NCI-H146 treated with DMSO at 0.1 percent for 48 hours (cell line): ENCODE measurements at regions not wholly inside any gene's neighbourhood (a gene's known extent, or its start where the extent isn't known, plus 50 kb on each side); places are given as distances from the start of the nearest gene placed in this dataset.

Source experiments
- DNase-seq: peaks from one replicate; lab custom pipeline; 2025; ENCODE audit not compliant: unreplicated experiment; lab: John Stamatoyannopoulos, UW

DNA sequence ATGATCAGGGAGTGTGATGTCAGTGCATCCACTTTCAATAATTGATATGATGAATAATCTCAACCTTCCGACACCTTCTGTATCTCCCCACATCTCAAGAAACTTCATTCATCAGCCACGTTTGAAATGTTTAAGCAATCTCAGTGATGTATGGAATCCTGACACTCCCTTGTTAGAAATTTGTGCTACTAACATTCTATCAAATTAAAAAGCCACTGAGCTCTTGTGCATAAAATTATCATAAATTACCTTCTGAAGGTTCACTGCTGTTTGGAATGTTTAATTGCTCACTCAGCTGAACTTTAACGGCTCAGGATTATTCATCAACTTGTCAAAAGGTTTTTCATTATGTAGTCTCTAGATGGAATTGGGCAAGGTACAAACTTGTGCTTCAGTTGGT, 108.4 kb upstream of the DPH6 start:
- no peak for DNase-seq

DNA sequence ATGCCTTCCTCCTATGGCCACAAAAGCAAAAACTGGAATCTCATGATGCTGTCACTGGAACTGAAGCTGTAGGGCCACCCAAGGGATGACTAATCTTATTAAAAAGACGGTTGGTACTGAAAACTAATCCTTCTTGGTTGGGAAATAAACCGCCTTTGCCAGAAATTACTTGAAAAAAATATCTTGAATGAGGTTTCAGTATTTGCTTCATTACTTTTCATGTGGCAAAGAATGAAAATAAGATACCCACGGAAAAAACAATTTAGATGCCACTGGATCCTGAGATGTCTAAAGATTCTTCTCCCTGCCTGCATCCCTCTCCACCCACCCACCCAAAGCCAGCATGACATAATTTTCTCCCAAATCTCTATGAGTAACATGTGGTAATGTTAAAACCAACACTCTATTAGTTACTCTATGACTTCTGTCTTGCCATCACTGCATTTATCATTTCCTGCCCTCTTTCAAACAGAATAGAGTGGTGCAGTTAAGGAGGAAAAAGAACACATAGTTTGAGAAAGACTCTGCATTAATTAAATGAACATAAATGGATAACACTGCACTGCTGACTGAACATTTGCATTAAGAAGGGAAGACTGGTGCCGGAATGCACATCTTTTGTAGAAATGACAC, 111.8 kb upstream of the DPH6 start:
- DNase-seq: no peak

DNA sequence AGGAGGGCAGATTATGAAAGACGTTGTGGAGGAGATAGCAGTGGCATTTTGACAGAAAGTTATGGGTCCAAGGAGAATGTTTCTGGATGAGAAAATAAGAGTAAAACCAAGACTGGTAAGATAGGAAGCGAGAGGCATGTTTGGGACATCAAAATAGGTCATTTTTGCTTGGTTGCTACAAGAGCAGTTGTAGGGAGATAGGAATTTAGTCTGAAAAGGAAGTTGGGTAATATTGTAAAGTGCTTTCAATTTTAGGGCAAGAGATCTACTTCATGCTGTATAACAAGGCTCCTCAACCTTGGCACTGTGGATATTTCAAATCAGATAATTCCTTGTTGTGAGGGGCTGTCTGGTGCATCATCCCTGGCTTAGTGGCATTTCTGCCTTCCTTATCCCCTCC, 118.0 kb upstream of the DPH6 start:
- no peak for DNase-seq

DNA sequence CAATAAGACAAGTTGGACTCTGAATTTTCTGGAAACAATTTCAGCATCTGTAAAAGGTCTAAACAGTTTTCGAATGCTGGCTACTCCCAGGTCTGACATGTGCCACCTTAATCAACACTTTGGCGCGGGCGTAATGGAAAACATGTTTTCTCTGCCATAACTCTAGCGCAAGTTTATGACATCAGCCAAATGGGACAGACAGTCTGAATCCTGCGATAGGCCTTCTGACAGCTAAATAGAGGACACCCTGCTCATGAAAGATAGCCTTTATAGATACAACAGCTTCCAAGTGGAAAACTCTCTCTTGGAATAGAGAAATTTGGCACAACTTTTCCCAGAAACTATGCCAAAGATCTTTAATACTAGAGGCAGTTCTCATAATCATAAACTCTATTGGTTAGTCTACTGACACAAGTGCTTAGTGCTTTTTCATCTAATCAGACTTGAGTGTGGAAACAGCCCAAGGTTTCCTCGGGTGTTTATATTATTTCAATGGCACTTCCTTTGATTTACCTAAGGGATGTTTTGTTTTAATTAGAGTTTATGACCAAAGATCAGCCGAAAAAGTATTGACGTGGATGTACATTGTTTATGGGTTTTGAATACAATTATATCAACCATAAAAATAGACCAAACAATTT, 120.1 kb upstream of the DPH6 start:
- no peak for DNase-seq

DNA sequence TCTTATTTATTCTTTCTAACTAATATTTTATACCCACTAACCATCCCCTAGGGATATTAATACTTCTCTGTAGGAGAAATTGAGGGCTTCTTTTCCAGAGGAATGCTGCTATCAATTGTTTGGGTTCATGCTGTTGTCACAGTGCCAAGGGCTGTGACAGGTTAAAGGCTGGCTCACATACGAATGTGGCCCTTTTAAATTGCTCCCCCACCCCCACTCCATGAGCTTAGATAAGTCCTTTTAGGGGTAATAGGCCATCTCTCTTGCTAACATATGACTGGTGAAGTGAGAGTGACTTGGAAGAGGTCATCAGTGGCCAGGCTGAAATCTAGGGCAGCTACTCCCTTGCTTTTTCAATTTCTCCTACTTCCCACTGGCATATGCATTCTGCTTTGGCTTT, 121.9 kb upstream of the DPH6 start:
- DNase-seq: no peak

DNA sequence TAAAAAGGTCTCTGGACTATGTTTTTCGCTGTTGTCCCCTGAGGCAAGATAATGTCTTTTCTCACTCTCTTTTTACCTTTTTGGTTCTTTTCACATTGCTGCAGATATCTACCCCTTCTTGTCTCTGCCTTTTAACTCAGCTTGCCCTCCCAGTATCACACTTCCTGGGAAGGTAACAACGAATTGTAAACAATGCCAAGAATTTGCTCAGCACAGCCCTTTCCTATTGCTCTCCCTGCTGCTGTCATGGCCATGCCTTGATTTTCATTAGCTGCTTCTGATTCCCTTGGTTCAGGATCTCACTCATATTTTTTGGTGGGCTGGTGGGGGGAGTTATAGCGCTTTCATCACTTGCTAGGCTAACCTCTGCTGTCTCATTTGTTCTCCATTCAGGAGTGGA, 123.1 kb upstream of the DPH6 start:
- DNase-seq: no peak

DNA sequence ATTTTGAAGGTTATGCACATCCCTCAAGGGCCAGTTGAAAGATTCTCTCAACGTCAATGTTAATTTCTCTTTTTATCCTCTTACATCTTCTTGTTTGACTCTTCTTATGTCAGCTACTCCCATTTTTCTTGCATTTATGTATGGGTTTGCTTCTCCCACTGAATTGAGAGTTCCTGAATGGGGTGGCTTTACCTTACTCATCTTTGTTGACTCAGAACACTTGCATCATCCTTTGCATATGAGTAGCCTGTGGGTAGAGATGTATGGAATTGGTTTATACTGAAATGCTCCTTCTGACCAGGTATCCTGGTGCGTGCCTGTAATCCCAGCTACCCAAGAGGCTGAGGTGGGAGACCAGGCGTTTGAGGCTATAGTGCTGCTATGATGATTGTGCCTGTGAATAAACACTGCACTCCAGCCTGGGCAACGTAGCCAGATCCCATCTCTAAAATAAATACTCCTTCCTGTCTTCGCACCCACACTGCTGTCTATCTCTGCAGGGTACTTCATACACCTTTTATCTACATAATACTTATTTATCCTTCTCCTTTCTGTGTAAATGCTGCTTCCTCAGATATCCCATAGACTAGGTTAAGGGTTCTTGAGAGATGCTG, 123.6 kb upstream of the DPH6 start:
- DNase-seq: no peak

DNA sequence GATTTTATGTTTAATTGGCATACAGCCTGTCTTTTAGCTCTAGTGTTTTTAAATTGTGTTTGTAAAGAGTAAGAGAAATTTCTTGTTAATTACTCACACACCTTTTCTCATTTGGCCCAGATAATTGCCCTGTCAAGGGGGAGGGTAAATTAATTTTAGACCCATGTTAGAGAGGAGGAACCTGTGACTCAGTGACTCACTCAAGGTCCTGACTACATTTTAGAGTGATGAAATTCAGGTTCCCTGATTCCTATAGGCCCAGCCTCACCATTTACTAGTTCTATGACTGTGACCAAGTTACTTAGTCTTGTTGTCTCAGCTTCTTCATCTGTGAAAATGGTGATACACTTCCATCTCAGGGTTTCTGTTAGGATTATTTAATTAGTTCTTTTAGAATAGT, 125.2 kb upstream of the DPH6 start:
- no peak for DNase-seq

DNA sequence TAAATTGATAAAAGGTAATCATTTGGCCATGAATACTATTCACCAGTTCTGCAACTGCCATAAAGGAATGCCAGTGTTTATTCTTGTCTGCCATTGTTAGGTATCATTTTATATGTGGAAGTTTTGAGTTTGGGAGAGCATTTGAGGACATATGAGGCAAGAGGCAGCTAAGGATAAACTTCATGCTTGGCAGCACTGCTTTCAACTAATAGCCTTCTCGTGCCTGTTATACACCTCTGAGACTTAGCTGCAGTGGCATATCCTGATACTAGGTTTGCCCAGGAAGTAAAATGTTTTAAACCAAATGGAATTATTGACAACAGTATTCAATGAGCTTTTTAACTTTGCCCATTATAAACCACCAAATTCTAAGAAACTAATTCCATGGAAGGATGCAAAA, 126.0 kb upstream of the DPH6 start:
- no peak for DNase-seq

DNA sequence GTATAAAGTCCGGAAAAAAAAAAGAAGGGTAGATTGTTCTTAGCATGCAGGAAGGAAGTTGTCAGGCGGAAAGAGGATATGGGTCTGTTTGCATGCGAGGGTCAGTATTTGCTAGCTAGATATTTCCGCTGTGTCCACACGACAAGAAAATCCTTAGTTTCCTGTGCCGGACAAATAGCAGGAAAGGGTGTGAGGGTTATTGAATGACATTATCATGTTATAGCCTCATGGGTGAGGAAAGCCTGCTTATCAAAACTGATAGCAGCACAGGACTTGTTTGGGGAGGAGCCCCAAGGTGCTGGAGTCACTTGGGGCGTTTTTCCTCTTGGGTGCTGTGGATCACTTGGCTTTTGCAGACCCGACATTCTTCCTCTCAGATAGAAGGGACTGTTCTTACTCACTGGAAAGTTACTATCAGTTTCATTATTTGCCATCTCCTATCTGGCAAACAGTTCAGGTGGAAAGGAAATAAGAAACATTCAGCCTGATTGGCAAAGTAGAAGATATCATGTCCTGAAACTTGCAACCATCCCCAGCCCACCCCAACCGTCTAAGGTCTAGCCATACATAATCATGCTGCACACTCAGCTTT, 127.2 kb upstream of the DPH6 start:
- DNase-seq: no peak

DNA sequence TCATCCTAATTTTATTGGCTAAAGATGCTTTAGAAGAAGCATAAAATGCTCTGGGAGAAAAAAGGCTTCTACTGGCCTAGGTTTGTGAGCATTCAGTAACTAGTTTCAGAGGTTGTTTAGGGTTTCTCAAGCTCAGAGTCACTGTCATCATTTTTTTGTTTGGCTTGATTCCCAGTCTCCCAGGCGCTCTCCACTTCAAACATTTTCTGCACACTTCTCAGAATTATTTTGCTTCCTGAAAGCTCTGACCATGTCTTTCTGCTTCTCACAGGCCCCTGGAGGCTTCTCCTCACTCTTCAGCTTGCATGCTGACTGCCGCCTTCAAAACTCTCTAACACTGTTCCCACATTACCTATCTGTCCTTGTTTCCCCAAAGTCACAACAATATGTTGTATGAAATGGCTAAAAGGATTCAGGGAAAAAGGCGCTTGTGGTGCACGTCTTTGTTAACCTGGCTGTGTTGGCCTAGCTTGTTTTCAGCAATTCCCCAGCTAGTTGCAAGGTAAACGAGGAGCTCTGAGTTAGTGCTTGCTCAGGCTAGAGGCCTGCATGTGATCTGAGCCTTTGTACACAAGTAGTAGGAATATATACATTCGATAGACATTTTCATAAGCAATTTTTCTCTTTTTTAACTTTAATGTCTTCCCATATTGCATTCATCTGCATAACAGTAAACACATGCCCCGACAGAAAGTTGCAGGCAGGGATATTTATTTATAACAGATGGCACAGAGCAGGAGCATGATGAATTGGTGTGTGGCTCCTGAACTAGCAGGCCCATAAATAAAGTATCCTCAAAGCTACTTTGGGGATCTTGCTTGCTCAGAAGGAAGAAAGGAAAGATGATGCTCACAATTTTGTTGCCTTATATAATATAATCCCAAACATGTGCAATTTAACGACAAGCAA, 129.2 kb upstream of the DPH6 start:
- no peak for DNase-seq

DNA sequence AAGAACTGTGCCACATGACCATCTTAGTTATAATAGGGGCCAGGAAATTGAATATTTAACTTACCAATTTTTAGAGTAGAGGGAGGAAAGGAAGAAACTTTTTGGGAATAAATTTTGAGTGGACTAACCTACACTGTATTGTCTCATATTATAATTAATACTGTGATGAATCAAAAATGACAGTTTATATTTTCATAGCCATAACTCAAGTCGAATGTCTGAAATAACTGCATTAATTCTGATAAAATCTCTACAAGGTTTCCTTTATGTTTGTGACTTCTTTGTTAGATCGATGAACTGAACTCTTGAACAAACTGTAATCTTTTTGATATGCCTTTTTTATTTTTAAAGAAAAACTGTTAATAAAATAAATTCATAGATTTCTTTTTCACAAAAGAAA, 132.8 kb upstream of the DPH6 start:
- DNase-seq: no peak

DNA sequence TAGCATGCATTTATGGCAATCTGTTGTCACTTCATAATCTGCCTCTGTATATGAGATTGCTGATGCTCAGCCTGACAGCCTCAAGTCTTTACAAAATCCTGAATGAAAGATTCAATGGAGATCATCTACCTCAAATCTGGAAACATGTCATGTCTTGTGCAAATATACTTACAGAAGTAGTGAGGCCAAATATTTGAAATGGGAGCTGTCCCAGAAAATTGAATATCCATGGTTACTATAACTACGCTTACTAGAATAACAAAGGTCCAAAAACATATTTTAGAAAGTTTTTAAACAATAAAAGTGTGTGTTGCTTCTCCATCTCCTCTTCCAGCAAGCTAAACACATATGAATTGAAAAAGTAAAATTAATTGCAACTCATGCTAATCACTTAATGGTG, 133.2 kb upstream of the DPH6 start:
- no peak for DNase-seq

DNA sequence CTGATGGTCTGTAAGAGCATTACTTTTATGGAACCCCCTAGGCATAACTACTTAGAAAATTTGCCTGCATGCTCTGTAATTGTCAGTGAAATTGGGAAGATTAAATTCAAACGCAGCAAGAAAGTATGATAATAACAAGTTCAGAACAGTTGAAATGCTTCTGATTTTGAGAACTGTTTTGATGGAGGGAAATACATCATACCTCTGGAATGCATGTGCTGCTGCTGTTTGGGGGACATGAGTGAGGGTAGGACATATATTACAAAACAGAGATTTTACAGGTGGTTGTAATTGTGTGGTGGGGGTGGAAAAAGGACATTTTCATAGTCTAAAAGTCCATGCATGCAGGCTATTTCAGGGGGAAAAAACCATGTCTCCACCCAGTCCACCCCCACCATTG, 135.0 kb upstream of the DPH6 start:
- no peak for DNase-seq

DNA sequence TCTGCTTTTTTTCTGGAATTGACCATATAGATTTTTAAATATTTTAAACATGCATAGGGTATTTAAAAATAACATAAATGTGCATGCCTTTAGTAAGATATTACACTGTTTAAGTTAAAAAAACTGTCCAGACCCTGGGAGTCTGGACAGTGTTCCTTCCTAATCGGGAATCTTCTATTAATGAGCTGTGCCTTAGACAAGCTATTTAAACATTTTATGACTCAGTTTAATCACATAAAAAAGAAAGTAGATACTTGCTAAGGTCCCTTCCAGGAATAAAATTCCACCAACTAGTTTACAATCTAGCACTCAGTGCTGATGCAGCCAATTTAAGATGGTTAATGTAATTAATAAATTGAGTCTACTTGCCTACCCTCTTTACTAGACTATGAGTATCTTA, 140.4 kb upstream of the DPH6 start:
- DNase-seq: no peak

DNA sequence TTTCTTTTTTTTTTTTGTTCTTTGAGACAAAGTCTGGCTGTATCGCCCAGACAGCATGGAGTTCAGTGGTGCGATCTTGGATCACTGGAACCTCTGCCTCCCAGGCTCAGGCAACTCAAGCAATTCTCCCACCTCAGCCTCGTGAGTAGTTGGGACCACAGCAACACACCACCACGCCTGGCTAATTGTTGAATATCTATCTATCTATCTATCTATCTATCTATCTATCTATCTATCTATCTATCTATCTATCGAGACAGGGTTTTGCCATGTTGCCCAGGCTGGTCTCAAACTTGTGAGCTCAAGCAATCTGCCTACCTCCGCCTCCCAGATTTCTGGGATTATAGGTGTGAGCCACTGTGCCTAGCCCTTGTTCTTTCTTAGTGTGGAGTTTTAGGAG, 143.3 kb upstream of the DPH6 start:
- no peak for DNase-seq

DNA sequence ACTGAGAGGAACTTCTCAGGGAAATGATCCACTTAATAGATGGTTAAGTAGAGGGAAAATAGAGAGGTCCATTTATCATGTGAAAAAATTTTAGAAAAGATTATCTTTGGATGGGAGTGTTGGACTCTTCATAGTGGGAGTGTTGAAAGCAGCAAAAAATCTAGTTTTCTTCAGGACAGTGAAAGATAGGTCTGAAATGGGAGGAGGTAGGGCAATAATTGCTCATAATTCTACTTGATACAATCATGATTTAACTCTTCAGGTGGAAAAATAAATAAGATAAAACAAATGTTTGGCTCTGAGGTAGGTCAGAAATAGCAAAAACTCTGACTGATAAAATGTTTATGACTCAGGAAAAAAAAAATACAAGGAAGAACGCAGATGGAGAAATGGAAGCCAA, 144.1 kb upstream of the DPH6 start:
- DNase-seq: no peak

DNA sequence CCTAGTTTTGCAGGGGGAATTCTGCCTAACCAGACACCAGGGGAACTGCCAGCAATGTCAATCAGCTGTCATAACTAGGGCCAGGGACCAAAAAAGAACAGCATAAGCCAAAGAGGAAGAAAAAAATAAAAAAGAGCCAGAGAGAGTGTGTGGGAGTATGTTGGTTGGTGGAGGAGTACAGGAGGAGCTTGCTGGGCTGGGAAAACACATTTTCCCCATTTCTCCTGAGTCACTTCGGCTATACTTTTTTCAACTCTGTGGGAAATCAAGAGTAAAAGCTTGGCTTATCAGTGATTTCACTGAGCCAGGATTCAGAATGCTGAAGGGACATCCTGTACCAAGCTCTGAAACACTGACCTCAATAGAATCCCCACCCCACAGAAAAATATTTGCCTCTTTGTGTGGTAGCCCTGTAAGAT, 144.7 kb upstream of the DPH6 start:
- no peak for DNase-seq

DNA sequence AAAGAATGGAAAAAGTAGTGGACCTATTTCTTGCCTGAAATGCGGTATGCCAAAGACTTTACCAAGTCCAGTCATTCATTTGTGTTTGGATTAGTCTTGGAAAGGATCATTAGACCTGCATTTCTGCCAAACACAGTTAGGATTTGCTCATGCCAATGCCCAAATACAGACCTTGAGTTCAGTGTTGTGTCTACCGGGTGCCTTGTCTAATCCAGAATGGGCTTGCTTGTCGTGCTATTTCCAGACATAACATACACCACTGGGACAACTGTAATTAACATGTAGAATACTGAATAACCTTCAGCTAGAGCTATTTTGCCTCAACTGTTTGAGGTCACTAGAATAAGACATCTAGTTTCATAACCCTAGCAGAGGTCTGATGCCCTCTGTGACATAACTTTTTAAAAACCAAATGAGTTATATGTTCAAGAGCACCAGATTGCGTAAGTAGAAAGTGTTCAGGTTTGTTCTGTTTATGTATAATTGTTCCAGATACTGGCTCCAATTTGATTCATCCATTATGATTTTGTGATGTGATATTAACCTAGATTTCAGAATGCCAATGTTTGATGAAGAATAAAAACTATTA, 145.3 kb upstream of the DPH6 start:
- DNase-seq: no peak

DNA sequence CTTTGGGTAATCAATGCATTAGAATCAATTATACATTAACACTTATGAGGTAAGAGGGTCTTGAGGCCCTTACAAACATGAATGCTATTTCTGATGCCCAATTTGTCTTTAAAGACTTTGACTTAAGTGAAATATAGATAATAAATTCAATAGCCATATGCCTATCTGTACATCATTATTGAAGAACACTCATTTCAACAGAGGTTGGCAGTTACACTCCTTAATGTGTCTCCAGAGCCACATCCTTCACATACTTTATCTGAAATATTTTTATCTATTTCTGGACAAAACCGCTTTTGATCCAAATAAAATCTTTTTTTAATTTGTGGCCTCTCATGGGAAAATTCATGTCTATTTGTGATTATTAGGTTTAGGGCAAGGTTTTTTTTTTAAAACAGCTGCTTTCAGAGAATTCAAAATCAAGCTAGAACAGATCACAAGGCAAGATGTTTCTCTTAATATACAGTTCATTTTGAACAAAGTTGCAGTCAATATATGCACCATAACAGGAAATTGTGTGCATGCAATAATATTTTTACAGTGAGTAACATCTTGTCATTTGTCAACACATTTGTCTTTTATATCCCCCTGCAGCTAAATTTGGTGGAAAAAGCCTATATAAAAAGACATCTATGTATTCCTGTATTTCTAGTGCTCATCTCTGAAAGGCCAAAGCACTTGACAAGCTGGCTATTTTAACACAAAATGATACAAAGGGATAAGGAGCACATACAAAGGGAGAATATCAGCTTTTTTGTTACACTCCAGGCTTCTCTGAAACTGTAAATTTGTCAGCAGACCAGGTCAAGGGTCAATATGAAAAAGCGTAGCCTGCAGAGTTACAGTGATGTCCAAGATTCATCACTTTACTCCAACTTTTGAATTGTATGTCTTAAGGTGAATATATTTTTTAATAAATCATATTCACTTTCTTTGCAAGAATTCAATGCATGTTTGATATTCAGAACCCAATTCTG, 146.2 kb upstream of the DPH6 start:
- no peak for DNase-seq
